NCI-H2029 treated with DMSO at 0.1 percent for 48 hours (cell line): ENCODE measurements at regions not wholly inside any gene's neighbourhood (a gene's known extent, or its start where the extent isn't known, plus 50 kb on each side); places are given as distances from the start of the nearest gene placed in this dataset.

ENCODE experiments used
- DNase-seq: peaks from one replicate; lab custom pipeline; 2025; lab: John Stamatoyannopoulos, UW

GRCh38 chr7:35339811-35340210, 85.9 kb upstream of the TBX20 start:
- no peak for DNase-seq

DNA sequence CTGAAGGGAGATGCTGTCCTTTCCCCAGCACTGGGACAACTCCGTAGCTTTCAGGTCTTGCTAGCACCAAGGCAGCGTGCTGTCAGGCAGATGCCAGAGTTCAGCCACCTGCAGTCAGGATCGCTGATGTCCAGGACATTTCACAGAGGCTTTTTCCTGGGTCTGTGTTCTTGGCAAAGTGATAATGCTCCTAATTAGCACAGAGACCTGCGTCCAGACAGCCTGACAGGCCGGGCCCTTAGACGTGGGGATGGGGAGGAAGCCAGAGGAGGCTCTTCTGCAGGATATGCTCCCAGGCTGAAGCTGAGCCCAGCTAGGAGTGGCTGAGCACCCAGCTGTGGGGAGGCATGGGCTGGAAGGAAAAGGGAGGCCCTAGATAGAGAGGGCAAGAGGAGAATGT, 82.5 kb upstream of the TBX20 start:
- no peak for DNase-seq

- DNase-seq, result no peak
These were observed 80.6 kb upstream of the TBX20 start for GRCh38 chr7:35334506-35334905.

GRCh38 chr7:35333265-35333664, 79.4 kb upstream of the TBX20 start:
- DNase-seq, result no peak

DNA sequence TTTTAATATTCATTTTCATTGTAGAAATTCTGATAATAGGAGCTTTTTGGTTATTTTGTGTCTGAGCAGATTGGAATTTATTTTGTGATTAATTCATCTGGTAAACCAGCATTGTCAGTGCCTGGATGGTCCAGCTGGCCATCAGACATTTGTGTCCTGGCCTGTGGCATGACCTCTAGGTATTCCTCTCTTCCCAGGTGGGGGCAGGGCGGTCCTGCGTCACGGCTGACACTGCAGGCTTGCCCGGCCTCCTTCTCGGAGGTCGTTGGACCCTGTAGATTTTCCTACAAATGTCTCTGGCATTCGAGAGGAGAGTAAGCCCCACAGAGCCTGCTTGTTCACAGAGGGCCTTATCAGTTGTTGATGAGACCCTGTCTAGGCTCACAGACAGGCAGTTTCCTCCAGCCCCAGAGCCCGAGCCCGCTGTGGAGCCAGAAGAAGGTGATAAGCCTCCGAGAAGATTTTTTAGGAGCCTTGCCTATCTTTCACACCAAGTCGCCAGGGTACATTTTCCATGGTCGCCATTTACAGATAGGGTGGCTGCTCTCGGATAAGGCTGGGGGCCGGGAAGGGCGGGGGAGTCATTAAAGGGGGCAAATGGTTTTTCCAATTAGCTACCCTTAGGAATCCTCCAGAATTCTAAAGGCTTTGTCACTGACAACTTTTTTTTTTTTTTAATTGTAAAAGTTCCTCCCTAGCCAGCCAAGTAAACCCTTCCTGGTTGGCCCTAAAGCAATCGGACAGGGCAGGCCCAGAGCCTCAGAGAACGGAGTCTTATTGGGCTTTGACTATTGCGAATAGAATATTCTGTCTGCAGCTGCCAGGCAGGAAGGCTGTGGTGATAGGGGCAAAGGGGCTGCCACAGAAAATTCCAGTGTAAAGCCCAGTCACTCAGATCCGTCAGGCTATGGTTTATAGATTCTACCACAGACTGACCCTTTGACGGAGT, 78.1 kb upstream of the TBX20 start:
- no peak for DNase-seq

DNA sequence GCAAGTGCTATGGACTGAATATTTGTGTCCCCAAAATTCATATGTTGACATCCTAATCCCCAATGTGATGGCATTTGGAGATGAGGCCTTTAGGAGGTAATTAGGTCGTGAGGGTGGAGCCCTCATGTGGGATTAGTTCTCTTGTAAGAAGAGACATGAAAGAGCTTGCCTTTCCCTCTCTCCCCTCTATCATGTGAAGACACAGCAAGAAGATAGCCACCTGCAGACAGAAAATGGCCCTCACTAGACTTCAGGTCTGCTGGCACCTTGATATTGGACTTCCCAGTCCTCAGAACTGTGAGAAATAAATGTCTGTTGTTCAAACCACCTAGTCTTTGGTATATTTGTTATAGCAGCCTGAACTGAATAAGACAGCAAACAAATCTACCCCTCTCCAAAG, 75.1 kb upstream of the TBX20 start:
- no peak for DNase-seq

- no peak for DNase-seq
These were observed 65.7 kb upstream of the TBX20 start for GRCh38 chr7:35319606-35320005.

- no peak for DNase-seq
These were observed 62.6 kb upstream of the TBX20 start for GRCh38 chr7:35316549-35316948.

DNA sequence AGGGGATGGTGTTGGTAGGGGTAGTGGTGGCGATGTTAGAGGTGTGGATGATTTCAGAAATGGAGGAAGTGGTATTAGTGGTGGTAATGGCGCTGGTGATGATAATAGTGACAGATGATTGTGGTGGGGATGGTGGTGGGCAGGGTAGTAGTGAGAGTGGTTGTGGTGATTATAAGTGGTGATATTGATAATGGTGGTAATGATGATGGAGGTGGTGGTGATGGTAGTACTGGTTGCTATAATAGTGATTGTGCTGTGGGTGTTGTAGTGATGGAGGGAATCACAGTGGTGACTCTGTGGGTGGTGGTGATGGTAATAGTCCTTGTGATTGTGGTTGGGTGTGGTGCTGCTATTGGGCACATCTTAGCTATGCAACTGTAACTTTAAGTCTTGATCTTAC, 61.6 kb upstream of the TBX20 start:
- DNase-seq, result no peak

- DNase-seq, result no peak
These were observed 60.5 kb upstream of the TBX20 start for GRCh38 chr7:35314354-35314753.

GRCh38 chr7:35313575-35313974, 59.7 kb upstream of the TBX20 start:
- no peak for DNase-seq
